OCI-LY7 (cell line): ENCODE measurements at regions not wholly inside any gene's neighbourhood (a gene's known extent, or its start where the extent isn't known, plus 50 kb on each side); places are given as distances from the start of the nearest gene placed in this dataset.

ENCODE experiments used
- CTCF ChIP-seq: fragments of 200-600 bp; sonication (generic); conservative IDR thresholded peaks from 2 replicates; pipeline ENCODE4 v1.5.1; 2014; ENCODE audit warnings: mild to moderate bottlenecking, antibody characterized with exemption, low read length, moderate library complexity, mixed read lengths
- EZH2phosphoT487 ChIP-seq: fragments of 200-600 bp; sonication (generic); IDR thresholded peaks from 2 replicates; pipeline ENCODE4 v1.6.1; 2018; ENCODE audit warnings: low read depth, borderline replicate concordance, mild to moderate bottlenecking, mixed run types, antibody characterized with exemption, low read length, moderate library complexity, mixed read lengths

DNA sequence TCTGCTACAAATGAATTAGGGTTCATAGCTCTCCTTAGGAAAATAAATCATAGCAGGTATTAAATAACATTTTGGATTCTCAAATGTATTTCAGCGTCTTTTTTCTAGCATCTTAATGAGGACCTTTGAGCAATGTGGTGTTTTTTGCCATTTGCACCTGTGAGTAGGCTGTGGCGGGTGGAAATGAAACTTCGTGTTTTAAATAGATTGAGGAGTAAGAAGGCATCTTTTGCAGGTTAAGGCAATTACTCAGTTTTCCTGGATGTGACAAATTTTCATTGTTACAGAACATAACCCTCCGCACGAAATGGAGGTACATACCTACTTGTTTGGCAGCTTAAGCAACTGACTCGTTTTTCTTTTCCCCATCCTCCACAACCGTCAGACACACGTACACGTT is 708.9 kb upstream of the NRSN1 start:
- TF ChIP-seq CTCF = no peak
- no peak for TF ChIP-seq EZH2phosphoT487
